SK-MEL-5 (cell line): ENCODE measurements at regions not wholly inside any gene's neighbourhood (a gene's known extent, or its start where the extent isn't known, plus 50 kb on each side); places are given as distances from the start of the nearest gene placed in this dataset.

Experiments
- DNase-seq: peaks from one replicate; pipeline ENCODE4 v3.0.0-alpha.2; 2016; ENCODE audit warnings: low read depth, low spot score
- in situ Hi-C: cut with HindIII; loops from 2 replicates; pipeline ENCODE4 v1.10.0; 2016; ENCODE audit warnings: low sequenced_read_pairs, high pct_unique_total_duplicates, low pct_unique_long_range_greater_than_20kb

- in situ Hi-C loops: no loop called here
- DNase-seq: no peak
Measured at GRCh38 chr3:176505878-176506621, 691.2 kb downstream of the TBL1XR1 start.

GRCh38 chr3:176491084-176491483, 706.2 kb downstream of the TBL1XR1 start:
- in situ Hi-C loops: no loop called here
- no peak for DNase-seq

- DNase-seq: no peak
- in situ Hi-C loops: no loop called here
Measured at GRCh38 chr3:176490357-176490756, 706.9 kb downstream of the TBL1XR1 start.

GRCh38 chr3:176479248-176479647, 718.0 kb downstream of the TBL1XR1 start:
- DNase-seq: no peak

GRCh38 chr3:176469694-176470205, 727.5 kb downstream of the TBL1XR1 start:
- in situ Hi-C loops: no loop called here
- DNase-seq: no peak

More at GRCh38 chr3:176479248-176479647, 718.0 kb downstream of the TBL1XR1 start:
- in situ Hi-C loops: no loop called here

- DNase-seq: no peak
- in situ Hi-C loops: no loop called here
Measured at GRCh38 chr3:176463610-176464009, 733.7 kb downstream of the TBL1XR1 start.

- no peak for DNase-seq
- in situ Hi-C loops: no loop called here
Measured at GRCh38 chr3:176447369-176447768, 749.9 kb downstream of the TBL1XR1 start.

GRCh38 chr3:176442326-176442725, 755.0 kb downstream of the TBL1XR1 start:
- no peak for DNase-seq
- in situ Hi-C loops: no loop called here

GRCh38 chr3:176439729-176440128, 757.6 kb downstream of the TBL1XR1 start:
- in situ Hi-C loops: no loop called here
- DNase-seq: no peak

GRCh38 chr3:176431991-176432390, 765.3 kb downstream of the TBL1XR1 start:
- DNase-seq: peak; percentile 38
- in situ Hi-C loops: no loop called here

- DNase-seq: no peak
- in situ Hi-C loops: no loop called here
Measured at GRCh38 chr3:176431038-176431418, 766.3 kb downstream of the TBL1XR1 start.

GRCh38 chr3:176430244-176431037, 766.8 kb downstream of the TBL1XR1 start:
- peak; percentile 59 for DNase-seq
- in situ Hi-C loops: no loop called here

- in situ Hi-C loops: no loop called here
- DNase-seq: no peak
Measured at GRCh38 chr3:176428552-176428951, 768.7 kb downstream of the TBL1XR1 start.

- in situ Hi-C loops: no loop called here
- no peak for DNase-seq
Measured at GRCh38 chr3:176426371-176426770, 770.9 kb downstream of the TBL1XR1 start.

GRCh38 chr3:176416870-176417269, 780.4 kb downstream of the TBL1XR1 start:
- in situ Hi-C loops: no loop called here
- DNase-seq: no peak

- in situ Hi-C loops: no loop called here
- no peak for DNase-seq
Measured at GRCh38 chr3:176415661-176416295, 781.5 kb downstream of the TBL1XR1 start.

GRCh38 chr3:176412771-176413170, 784.5 kb downstream of the TBL1XR1 start:
- in situ Hi-C loops: no loop called here
- DNase-seq: no peak

GRCh38 chr3:176403531-176403930, 793.8 kb downstream of the TBL1XR1 start:
- in situ Hi-C loops: no loop called here
- no peak for DNase-seq
